A204.1 (cell line): ENCODE measurements at regions not wholly inside any gene's neighbourhood (a gene's known extent, or its start where the extent isn't known, plus 50 kb on each side); places are given as distances from the start of the nearest gene placed in this dataset.
"Not testable (repeated sequence)": the region's sequence is repeated elsewhere in the genome, so short reads cannot be mapped to it uniquely, and the experiment has no call there.

Source experiments
- FAIRE-seq: peaks from 2 replicates; lab custom pipeline; 2012; peaks lifted over from hg19 to GRCh38; lab: Jason Lieb, UNC

GRCh38 chr18:39188278-39188677, 1622.7 kb upstream of the CELF4 start:
- no peak for FAIRE-seq

DNA sequence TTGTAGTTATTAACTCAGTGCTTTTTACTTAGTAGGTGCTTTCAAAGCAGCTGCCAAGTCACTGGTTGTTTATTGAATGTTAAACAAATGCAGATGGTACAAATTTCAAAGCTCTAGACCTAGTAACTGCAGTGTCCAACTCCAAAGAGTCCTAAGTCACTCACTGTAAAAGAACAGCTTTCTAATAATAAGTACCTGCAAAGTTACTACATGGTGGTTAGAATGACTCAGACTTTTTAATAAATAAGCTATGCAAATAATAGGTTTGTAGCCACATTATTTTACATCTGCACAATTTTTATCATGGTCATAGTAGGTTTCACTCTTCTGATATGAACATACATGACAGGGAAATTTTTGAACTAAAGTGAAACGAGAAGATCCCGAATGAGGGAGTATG, 1620.4 kb upstream of the CELF4 start:
- FAIRE-seq = no peak

GRCh38 chr18:39184176-39184575, 1618.6 kb upstream of the CELF4 start:
- FAIRE-seq = no peak

DNA sequence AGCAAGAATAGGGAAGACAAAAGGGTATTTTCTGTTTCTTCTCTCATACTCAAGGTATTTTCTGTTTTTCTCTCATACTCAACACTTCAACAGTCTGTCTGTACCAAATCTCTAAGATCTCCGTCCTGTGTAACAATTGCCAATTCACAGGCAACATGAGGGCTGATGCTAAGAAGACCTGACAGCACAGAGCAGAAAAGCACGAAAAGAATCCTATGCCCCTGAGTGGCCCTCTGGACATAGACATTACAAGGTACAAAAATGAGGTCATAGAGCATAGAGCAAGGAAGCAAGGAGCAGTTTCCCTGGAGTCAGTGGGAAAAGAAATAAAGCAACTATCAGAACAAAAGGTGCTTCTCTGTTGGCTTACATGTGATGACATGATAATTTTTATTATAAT, 1612.6 kb upstream of the CELF4 start:
- no peak for FAIRE-seq

DNA sequence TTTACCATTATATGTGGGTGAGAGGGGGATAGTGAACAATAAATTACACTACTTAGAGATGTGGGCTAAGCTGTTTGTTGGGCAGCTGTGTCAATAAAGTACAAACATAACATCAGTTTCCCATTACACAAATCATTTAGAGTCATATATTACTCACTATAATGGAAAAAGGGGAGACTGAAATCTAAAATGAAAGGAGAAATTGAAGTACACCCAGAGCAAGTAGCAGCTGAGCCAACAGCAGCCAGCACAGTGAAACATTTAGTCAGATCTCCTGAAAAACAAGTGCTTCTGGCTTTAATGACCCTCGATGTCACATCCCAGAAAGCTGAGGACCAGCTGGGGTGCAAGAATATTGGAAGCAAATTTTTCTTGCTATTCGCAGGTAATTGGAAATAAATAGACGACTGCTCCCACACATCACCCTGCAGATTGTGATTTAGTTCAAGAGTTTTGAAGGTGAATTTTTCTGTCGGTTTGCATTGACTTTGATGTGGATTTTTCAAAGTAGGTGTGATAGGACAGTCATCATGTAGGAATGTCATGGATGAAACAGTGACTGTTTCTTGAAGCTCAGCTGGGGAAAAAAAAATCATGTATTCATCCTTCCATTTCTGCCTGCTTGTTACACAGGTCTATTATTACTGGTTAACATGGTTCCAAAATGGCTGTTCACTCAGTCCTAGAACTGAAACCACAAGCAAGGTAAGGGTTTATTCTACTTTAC, 1607.3 kb upstream of the CELF4 start:
- no peak for FAIRE-seq

DNA sequence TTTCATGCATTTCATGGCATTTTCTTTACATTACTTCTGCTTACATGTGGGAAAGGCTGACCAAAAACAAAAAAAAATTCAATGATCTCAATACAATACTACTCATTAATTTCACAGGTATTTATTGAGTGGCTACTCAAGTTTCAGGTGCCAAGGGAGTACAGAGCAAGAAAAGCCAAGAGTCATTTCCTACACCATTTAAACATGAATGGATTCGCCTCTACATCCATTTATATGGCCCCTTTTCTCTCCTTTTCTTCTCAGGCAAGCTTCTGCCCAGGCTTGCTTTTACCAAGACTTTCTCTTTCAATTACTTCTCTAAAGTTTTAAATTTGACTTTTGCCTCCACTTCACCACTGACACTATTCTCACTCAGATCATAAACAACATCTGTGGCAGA, 1603.1 kb upstream of the CELF4 start:
- no peak for FAIRE-seq

DNA sequence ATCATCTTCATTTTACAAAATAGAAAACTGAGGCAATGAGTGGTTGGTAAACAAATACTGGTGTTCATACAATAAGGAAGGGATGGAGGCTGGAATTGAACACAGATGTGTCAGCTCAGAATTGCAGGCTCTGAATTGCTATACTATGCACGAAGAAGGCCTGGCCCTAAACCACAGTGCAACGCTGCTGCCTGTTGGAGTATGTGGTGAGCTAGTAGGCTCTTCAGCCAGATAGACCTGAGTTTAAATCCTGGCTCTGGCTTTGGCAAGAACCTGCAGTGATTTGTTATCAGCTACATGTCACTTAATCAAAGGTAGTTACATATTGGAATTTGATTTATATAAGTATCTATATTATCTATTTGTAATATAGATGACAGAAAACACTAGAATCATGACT, 1602.4 kb upstream of the CELF4 start:
- no peak for FAIRE-seq

DNA sequence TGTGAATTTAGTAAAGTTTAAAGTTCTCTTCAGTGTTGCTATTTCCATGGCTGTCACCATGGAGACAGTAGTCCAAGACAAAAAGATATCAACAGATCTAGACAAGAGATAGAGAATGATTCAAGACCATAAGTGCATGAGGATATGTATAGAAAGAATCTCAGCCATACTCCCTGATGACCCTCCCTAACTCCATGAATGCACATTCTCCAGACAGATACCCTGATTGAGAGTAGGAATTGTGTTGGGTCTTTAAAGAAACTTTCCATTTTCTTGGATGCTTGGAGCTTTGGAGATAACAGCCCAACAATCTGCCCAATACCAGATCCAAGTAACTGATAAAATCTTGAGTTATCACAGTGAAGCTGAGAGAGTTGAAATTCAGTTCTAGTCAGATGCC, 1601.2 kb upstream of the CELF4 start:
- FAIRE-seq = no peak

GRCh38 chr18:39162013-39162827, 1596.6 kb upstream of the CELF4 start:
- no peak for FAIRE-seq

- FAIRE-seq = no peak
Observed at GRCh38 chr18:39149211-39149806, 1583.7 kb upstream of the CELF4 start.

DNA sequence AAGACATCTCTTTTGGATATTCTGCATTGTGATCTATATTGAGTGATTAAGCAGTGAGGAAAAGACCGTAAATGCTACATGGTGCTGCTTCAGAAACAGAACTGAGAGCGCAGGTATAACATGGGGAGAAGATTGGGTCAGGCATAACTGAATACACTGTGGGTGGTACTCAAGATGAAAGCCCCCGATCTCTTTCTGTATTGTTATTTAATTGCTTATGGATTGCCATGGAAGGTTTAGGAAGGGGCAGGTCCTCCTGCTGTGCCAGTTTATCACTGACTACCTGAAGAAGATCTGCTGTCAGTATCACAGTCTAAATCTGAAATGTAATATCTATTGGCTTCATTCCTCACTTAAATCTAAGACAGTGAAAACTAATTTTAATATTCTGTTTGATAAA, 1568.7 kb upstream of the CELF4 start:
- FAIRE-seq = no peak

DNA sequence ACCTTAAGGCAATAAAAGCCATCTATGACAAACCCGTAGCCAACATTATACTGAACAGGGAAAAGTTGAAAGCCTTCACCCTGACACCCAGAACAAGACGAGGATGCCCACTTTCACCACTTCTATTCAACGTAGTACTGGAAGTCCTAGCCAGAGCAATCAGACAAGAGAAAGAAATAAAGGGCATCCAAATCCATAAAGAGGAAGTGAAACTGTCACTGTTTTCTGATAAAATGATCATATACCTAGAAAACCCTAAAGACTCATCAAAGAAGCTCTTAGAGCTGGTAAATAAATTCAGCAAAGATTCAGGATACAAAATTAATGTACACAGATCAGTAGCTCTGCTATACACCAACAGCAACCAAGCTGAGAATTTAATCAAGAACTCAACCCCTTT, 1561.9 kb upstream of the CELF4 start:
- not testable (repeated sequence) for FAIRE-seq

GRCh38 chr18:39113790-39114189, 1548.2 kb upstream of the CELF4 start:
- FAIRE-seq = no peak

DNA sequence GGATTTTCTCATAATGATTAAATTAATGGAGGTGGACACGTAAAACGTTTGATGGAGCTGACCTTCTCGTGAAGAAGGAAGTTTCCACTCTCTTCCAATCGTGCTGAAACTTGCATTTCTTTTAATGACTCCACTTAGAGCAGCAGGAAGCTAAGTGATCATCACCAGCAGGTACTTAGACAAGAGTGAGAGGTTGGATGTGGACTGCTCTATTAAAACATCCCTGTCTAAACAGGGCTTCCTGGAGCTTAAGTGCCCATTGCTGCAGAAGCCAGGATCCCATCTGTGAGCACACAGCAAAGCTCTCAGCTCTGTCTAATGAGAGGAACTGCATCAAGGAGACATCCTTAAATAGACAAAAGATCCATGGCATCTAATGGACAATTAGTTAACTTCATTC, 1539.5 kb upstream of the CELF4 start:
- no peak for FAIRE-seq

GRCh38 chr18:39072970-39073369, 1507.4 kb upstream of the CELF4 start:
- FAIRE-seq = no peak

GRCh38 chr18:39062426-39062825, 1496.8 kb upstream of the CELF4 start:
- FAIRE-seq = no peak

- no peak for FAIRE-seq
Observed at GRCh38 chr18:39058386-39059000, 1492.9 kb upstream of the CELF4 start.

- FAIRE-seq = no peak
Observed at GRCh38 chr18:39057423-39058064, 1491.9 kb upstream of the CELF4 start.

- no peak for FAIRE-seq
Observed at GRCh38 chr18:39053571-39053970, 1488.0 kb upstream of the CELF4 start.

DNA sequence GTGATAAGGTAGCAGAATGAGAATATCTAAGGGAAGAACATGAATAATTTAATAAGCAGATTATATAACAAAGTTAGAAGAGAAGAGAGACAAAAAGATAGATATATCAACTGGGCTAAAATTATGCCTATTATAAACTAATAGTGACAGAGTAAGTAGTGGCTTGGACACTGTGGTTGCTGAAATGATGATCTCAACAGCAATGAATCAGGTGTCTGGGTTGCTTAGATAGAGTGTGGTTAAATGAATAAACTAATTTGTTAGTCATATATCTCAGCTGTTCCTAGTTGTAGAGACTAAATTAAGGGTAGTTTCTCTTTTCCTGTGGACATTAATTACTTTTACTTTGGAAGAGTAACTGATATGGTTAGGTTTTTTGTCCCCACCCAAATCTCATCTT, 1485.4 kb upstream of the CELF4 start:
- no peak for FAIRE-seq

DNA sequence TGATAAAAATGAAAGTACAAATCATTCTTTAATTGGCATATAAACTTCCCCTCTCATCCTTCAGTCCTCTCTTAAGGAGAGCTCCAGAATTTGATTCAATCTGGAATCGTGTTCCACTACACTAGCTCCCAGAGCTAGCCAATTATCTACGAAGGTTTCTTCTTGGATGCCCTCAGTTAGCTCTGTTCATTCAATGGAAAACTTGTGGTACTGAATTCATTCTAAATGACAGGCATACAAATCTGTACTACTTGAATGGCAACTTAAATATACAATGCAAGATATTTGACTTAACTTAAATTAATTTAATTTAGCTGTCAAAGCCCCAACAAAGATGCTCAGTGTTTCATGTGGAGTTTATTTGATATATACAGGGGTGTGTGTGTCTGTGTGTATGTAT, 1474.2 kb upstream of the CELF4 start:
- FAIRE-seq = no peak

DNA sequence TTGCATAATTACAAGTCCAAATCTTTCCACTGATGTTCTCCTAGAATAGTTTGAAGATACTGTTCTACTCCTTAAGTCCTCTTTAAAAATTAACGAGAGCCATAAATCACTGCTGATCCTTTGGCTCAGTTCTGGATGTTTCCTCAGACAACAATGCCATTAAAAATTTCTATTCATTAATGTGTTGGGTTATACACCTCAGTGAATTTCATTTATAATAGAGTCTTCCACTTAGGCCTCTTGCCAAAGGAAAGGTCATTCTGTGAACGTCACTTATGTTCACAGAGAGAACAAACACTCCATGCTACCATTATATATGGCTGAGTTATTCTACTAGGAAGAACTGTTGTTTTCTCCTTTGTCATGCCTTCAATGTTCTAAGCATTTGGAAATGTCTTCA, 1472.3 kb upstream of the CELF4 start:
- no peak for FAIRE-seq

- no peak for FAIRE-seq
Observed at GRCh38 chr18:39033312-39033711, 1467.7 kb upstream of the CELF4 start.
